Stimulated activated naive B cell treated with anti-CD40 and anti-IgM and Interleukin-4, amounts not matched to agents 10 μg/mL and 1 μg/mL and 100 μg/mL, for 72 hours (primary cell): ENCODE measurements at regions not wholly inside any gene's neighbourhood (a gene's known extent, or its start where the extent isn't known, plus 50 kb on each side); places are given as distances from the start of the nearest gene placed in this dataset.
A peak's percentile ranks its signal among the peaks of the same experiment; 100 is the strongest.

Experiments used
- ATAC-seq, 2 donors: fragments of 150-1000 bp; cut with Tn5 transposase; replicated peaks; 2 replicates each; pipeline ENCODE4 v1.10.0; 2021; ENCODE audit warnings: moderate library complexity in 1 of 2
- DNase-seq: peaks from one replicate; pipeline ENCODE4 v3.0.0; 2021
- H3K27ac Mint-ChIP-seq: one replicate; pipeline ENCODE4 v1.8.0; 2022; ENCODE audit warnings: mild to moderate bottlenecking, mixed read lengths
- H3K27me3 Mint-ChIP-seq, 2 donors: one replicate each; pipeline ENCODE4 v1.8.0; 2022; ENCODE audit warnings: mixed read lengths in 2 of 2
- H3K36me3 Mint-ChIP-seq, 2 donors: one replicate each; pipeline ENCODE4 v1.8.0; 2022; ENCODE audit warnings: mixed read lengths in 2 of 2, mild to moderate bottlenecking in 1 of 2
- H3K4me1 Mint-ChIP-seq, 2 donors: one replicate each; pipeline ENCODE4 v1.8.0; 2022; ENCODE audit warnings: mixed read lengths in 2 of 2, mild to moderate bottlenecking in 1 of 2
- H3K4me3 Mint-ChIP-seq, 2 donors: one replicate each; pipeline ENCODE4 v1.8.0; 2022; ENCODE audit warnings: mild to moderate bottlenecking in 2 of 2, mixed read lengths in 2 of 2, moderate library complexity in 1 of 2
- H3K9me3 Mint-ChIP-seq, 2 donors: one replicate each; pipeline ENCODE4 v1.8.0; 2022; ENCODE audit warnings: mixed read lengths in 2 of 2, mild to moderate bottlenecking in 1 of 2

DNA sequence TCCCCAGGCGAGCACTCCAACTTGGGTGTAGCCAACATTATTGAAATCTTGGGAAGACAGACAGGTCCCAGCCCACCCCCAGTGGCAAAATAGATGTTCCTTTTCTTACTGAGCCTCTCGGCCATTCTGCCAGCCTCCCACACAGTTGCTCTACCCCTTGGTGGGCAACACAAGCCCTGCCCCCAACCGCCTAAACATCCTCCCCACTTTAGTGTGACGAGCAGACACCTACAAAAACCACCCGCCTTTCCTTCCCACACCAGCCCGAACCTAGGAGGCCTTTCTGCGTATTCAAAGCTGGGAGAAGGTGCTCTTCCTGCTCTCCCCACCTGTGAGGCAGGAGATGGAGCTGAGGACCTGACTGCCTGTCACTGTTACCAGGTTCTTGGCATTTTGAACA is 58.6 kb upstream of the CAB39 start:
- Mint-ChIP-seq H3K27ac (no peak overlapping the region), H3K9me3 (peaks cover 0 to 4% of the 10 kb centered on the region in 2 donors)

DNA sequence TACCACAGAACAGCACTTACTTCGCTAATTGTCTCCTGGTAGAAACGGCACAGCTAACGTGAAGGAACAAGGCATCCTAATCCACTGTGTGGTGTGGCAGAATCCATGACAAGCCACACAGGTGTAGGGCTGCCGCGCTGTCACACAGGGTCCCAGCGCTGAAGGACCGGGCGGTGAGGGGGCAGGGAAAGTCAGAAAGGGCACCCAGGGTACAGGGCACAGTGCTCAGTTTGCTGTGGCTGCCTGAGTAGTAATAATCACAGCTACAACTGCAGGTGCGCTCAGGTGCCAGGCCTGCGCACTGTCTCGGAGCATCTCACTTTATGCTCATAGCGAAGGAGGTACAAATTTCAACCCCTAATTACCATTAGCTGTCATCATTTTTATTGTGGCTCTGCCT is 55.2 kb upstream of the CAB39 start:
- H3K4me3 Mint-ChIP-seq, result no peak overlapping the region
- no peak for DNase-seq
- H3K36me3 Mint-ChIP-seq, result no peaks in the 10 kb centered on the region
- peaks cover 40 to 66% of the 10 kb centered on the region in 2 donors for H3K4me1 Mint-ChIP-seq
- no peaks in the 10 kb centered on the region for H3K27me3 Mint-ChIP-seq
- no peak for ATAC-seq
- H3K9me3 Mint-ChIP-seq, result no peaks in the 10 kb centered on the region
- H3K27ac Mint-ChIP-seq, result no peak overlapping the region

More for the DNA sequence above, 58.6 kb upstream of the CAB39 start:
- Mint-ChIP-seq H3K27me3 (no peaks in the 10 kb centered on the region), H3K4me3 (no peak overlapping the region), H3K36me3 (peaks cover 0 to 3% of the 10 kb centered on the region in 2 donors), H3K4me1 (peaks cover 34 to 58% of the 10 kb centered on the region in 2 donors)
- ATAC-seq, result no peak
- DNase-seq, result no peak

DNA sequence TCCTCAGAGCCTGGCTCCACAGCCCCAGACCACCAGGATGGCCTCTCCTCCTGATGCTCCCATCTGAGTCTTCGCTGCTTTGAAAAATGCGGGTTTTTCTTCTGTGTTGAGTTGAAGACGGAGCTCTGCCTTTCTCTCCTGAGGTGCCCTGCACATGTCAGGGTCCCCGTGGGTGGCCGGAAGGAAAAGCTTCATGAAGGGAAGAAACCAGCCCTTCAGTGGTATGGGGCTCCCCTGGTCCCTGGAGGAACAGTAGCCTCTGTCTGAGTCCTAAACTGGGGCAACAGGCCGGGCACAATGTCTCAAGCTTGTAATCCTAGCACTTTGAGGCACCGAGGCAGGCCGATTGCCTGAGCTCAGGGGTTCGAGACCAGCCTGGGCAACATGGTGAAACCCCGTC is 54.7 kb upstream of the CAB39 start:
- peak overlapping the region; percentile 22 for H3K27ac Mint-ChIP-seq
- no peaks in the 10 kb centered on the region for H3K27me3 Mint-ChIP-seq
- no peaks in the 10 kb centered on the region for H3K9me3 Mint-ChIP-seq
- DNase-seq, result no peak
- H3K36me3 Mint-ChIP-seq, result no peaks in the 10 kb centered on the region
- H3K4me3 Mint-ChIP-seq, result no peak overlapping the region
- peaks cover 41 to 66% of the 10 kb centered on the region in 2 donors for H3K4me1 Mint-ChIP-seq
- ATAC-seq, result no peak

DNA sequence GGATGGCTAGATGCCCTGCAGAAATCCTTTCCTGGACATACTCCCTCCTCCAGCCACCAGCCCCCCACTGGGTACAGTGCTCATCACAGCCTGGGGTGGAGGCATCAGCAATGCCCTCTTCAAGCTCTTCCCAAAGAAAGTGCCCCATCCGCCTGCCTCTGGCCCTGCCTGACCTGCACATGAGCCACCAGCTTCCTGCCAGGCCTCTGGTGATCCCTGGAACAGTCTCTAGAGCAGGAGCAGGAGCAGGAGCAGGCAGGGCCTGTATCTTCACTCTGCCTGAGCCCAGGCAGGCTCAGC is 54.1 kb upstream of the CAB39 start:
- H3K9me3 Mint-ChIP-seq, result no peaks in the 10 kb centered on the region
- DNase-seq (no peak), ATAC-seq (no peak)
- peak overlapping the region; percentile 96 for H3K27ac Mint-ChIP-seq
- H3K27me3 Mint-ChIP-seq, result no peaks in the 10 kb centered on the region
- peak overlapping the region; percentile 74 to 76 for H3K4me3 Mint-ChIP-seq
- H3K4me1 Mint-ChIP-seq, result peaks cover 47 to 71% of the 10 kb centered on the region in 2 donors
- no peaks in the 10 kb centered on the region for H3K36me3 Mint-ChIP-seq

DNA sequence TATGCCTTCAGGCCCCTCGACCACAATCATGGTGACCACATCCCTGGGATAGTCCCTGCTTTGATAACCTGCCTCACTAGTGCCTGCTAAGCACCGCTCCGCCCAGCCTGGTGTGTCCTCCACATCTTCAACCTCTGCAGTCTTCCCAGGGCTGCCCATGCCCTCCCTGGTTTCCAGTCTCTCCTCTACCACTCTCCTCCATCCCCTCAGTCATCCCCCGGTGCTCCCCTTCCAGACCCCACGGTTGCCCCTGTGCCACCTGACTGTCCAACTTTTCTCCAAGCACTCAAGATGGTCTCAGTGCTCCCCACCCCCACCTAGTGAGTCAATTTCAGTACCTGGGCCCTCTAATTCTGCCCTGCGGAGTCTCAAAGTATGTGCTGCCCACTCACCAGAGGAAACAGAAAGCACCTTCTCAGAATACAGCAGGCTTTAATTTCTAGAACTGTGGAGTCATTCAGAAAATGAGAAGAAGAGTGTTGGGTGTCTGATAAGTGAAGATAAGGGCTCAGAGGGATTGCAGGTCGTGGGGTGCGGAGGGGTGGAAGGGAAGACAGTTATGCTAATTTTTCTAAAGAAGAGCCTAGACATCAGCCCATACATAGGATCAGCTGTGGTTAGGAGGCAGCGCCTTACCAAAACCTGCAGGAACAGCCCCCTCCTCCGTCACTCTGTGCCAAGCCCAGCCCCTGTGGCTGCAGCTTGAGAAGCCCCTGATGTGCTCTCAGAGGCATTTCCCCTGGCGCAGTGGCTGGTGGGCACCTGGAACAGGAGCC is 53.6 kb upstream of the CAB39 start:
- H3K4me1 Mint-ChIP-seq, result peaks cover 50 to 77% of the 10 kb centered on the region in 2 donors
- H3K4me3 Mint-ChIP-seq, result peak overlapping the region; percentile 74 to 76
- DNase-seq (peak; percentile 69), ATAC-seq (peak; percentile 75 to 77)
- no peaks in the 10 kb centered on the region for H3K27me3 Mint-ChIP-seq
- H3K27ac Mint-ChIP-seq, result peak overlapping the region; percentile 96
- H3K9me3 Mint-ChIP-seq, result no peaks in the 10 kb centered on the region
- H3K36me3 Mint-ChIP-seq, result no peaks in the 10 kb centered on the region

DNA sequence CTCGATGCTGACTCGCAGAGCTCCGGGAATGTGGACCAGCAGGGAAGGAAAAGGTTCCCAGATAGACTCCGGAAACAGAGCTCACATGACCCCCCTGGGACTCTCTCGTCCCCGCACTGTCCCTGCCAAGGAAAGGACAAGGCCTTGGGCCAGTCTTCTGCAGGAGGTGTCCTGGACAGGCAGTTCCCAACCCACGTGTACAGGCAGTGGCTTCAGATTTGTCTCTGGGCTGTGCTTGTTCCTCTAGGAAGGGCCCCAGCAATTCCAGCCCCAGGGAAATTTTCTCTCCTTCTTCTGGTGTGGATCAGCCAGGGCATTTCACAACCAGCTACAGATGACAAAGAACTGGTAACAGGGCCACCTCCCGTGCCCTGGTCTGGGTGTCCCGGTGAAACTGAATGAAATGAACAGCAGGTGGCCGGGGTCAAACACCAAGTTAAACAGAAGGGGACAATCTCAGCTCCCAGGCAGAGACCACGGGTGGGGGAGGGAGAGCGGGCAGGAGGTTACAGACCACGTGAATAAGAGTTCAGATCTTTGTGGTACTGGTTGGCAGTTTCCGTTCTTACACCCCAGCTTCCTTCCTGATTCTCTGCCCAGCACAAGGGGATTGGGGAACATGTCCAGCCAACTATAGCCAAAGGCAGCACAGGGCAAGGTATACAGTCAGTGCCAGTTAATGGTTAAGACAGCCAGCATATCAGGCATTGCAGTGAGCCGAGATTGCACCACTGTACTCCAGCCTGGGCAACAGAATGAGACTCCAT is 52.2 kb upstream of the CAB39 start:
- Mint-ChIP-seq H3K4me1 (peaks cover 61 to 91% of the 10 kb centered on the region in 2 donors), H3K27me3 (no peaks in the 10 kb centered on the region), H3K9me3 (no peaks in the 10 kb centered on the region), H3K4me3 (peak overlapping the region; percentile 17 to 26), H3K27ac (peak overlapping the region; percentile 96), H3K36me3 (no peaks in the 10 kb centered on the region)
- DNase-seq, result no peak
- ATAC-seq, result peak; percentile 4 to 11

DNA sequence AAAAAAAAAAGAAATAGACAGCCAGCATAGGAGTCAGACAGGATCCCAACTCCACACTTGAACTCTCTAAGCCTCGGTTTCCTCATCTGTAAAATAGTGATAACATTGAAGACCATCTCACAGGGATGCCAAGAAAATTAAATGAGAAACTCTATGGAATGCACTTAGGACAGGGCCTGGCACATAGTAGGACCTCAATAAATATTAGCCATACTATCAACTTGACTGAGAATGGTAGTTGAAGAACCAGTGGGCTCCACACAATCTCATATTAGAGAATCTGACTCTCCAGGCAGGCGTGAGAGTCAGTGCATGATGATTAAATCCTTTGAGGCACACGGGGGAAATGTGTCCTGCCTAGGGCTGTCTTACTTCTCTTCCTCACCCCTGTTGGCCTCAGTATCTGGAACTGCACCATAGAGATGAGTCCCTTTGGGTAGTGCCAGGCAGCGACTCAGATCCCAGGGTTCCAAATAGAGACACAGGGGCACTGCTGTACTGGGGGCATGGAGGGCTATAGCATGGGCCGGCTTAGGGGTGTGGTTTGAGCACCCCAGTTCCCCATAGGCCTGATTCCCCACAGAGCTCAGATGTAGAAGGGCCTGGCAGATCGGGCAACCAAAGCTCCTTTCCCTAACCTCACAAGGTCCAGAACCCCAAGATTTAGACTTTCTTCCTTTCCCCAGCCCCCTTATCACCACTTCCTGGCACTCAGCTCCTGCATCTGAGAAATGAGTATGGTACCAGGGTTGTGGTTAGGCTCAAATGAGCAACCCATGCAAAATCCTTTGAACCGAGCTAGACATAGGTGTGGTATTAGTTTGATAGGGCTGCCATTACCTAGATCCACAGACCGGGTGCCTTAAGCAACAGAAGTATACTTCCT is 51.3 kb upstream of the CAB39 start:
- peak overlapping the region in 1 of 2 donors; percentile 61 for H3K4me3 Mint-ChIP-seq
- no peaks in the 10 kb centered on the region for H3K9me3 Mint-ChIP-seq
- peaks cover 64 to 96% of the 10 kb centered on the region in 2 donors for H3K4me1 Mint-ChIP-seq
- ATAC-seq (peak; percentile 50 to 66), DNase-seq (no peak)
- no peaks in the 10 kb centered on the region for H3K27me3 Mint-ChIP-seq
- H3K27ac Mint-ChIP-seq, result peak overlapping the region; percentile 96
- H3K36me3 Mint-ChIP-seq, result no peaks in the 10 kb centered on the region
